HEK293T (cell line): ENCODE measurements at regions not wholly inside any gene's neighbourhood (a gene's known extent, or its start where the extent isn't known, plus 50 kb on each side); places are given as distances from the start of the nearest gene placed in this dataset.

Source experiments
- ARNT ChIP-seq: fragments of 450-650 bp; IDR thresholded peaks from 2 replicates; pipeline ENCODE4 v1.6.1; 2017; ENCODE audit warnings: mild to moderate bottlenecking
- ELF4 ChIP-seq: fragments of 450-650 bp; IDR thresholded peaks from 2 replicates; pipeline ENCODE4 v1.6.1; 2017; ENCODE audit warnings: antibody characterized with exemption
- FOXA1 ChIP-seq: fragments of 450-650 bp; IDR thresholded peaks from 2 replicates; pipeline ENCODE4 v1.6.1; 2016; ENCODE audit warnings: mild to moderate bottlenecking
- FOXM1 ChIP-seq: fragments of 450-650 bp; IDR thresholded peaks from 2 replicates; pipeline ENCODE4 v1.6.1; 2017; ENCODE audit warnings: mild to moderate bottlenecking, borderline replicate concordance
- L3MBTL2 ChIP-seq: fragments of 450-650 bp; conservative IDR thresholded peaks from 2 replicates; pipeline ENCODE4 v1.6.1; 2016; ENCODE audit warnings: mild to moderate bottlenecking
- SP1 ChIP-seq: fragments of 450-650 bp; IDR thresholded peaks from 2 replicates; pipeline ENCODE4 v1.6.1; 2017
- TF ChIP-seq, protein P1 (sequence below): fragments of 450-650 bp; IDR thresholded peaks from 2 replicates; pipeline ENCODE4 v1.6.1; 2016

DNA sequence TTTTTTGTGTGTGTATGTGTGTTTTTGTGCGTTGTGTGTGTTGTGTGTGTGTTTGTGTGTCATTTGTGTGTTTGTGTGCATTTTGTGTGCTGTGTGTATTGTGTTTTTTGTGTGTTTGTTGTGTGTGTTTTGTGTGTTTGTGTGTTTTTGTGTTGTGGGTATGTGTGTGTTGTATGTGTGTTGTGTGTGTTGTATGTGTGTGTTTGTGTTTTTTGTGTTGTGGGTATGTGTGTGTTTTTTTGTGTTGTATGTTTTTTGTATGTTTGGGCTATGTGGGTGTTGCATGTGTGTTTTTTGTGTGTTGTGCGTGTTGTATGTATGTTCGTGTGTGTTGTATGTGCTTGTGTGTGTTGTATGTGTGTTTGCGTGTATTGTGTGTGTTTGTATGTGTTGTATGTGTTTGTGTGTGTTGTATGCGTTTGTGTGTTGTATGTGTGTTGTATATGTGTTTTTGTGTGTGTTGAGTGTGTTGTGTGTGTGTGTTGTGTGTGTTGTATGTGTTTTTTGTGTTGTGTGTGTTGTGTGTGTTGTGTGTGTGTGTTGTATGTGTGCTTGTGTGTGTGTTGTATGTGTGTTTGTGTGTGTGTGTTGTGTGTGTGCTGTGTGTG lies 275.3 kb downstream of the HRH4 start:
- TF ChIP-seq L3MBTL2 (no peak), SP1 (no peak), ARNT (no peak), ELF4 (no peak), FOXM1 (no peak), FOXA1 (no peak)
- TF ChIP-seq, protein P1, sequence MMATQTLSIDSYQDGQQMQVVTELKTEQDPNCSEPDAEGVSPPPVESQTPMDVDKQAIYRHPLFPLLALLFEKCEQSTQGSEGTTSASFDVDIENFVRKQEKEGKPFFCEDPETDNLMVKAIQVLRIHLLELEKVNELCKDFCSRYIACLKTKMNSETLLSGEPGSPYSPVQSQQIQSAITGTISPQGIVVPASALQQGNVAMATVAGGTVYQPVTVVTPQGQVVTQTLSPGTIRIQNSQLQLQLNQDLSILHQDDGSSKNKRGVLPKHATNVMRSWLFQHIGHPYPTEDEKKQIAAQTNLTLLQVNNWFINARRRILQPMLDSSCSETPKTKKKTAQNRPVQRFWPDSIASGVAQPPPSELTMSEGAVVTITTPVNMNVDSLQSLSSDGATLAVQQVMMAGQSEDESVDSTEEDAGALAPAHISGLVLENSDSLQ, result no peak
